ENCODE measurements at regions not wholly inside any gene's neighbourhood (a gene's known extent, or its start where the extent isn't known, plus 50 kb on each side); places are given as distances from the start of the nearest gene placed in this dataset.

- Mint-ChIP-seq H3K36me3 (ENCODE audit: insufficient read depth) (no peaks in the 10 kb centered on the region), H3K27ac (no peak overlapping the region), H3K27me3 (peaks cover 15% of the 10 kb centered on the region), H3K4me3 (ENCODE audit: low read depth) (no peak overlapping the region), H3K4me1 (ENCODE audit: low read depth) (no peaks in the 10 kb centered on the region), H3K9me3 (ENCODE audit: low read depth) (no peaks in the 10 kb centered on the region)
- TF ChIP-seq CTCF (IDR thresholded peaks at IDR 0.05; ENCODE audit: unreplicated experiment): no peak
- no peak for DNase-seq (ENCODE audit: low spot score, unreplicated experiment)
Observed at GRCh38 chr15:70557521-70558258, 205.7 kb downstream of the UACA start.

DNA sequence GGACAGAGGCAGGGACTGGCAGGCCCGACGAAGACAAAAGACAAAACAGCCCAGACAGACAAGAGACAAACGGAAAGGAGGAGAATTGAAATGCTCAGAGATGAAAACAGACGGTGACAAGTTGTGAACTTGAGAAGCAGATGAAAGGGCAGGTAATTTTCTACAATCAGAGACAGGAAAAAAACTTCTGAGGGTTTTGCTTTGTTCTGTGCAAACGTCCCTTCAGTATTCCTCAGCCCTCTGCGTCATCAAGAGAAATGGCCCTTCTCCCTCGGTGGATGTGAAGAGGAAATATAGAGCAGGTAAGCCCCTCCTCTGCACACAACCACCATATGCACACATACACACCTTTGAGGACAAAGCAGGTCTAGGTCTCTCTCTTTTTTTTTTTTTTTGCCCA lies 206.6 kb downstream of the UACA start:
- Mint-ChIP-seq H3K36me3 (ENCODE audit: insufficient read depth) (no peaks in the 10 kb centered on the region), H3K27ac (no peak overlapping the region), H3K4me3 (ENCODE audit: low read depth) (no peak overlapping the region), H3K9me3 (ENCODE audit: low read depth) (peaks cover 4% of the 10 kb centered on the region), H3K27me3 (peaks cover 14% of the 10 kb centered on the region), H3K4me1 (ENCODE audit: low read depth) (peaks cover 5% of the 10 kb centered on the region)
- no peak for TF ChIP-seq CTCF (IDR thresholded peaks at IDR 0.05; ENCODE audit: unreplicated experiment)
- no peak for DNase-seq (ENCODE audit: low spot score, unreplicated experiment)

DNA sequence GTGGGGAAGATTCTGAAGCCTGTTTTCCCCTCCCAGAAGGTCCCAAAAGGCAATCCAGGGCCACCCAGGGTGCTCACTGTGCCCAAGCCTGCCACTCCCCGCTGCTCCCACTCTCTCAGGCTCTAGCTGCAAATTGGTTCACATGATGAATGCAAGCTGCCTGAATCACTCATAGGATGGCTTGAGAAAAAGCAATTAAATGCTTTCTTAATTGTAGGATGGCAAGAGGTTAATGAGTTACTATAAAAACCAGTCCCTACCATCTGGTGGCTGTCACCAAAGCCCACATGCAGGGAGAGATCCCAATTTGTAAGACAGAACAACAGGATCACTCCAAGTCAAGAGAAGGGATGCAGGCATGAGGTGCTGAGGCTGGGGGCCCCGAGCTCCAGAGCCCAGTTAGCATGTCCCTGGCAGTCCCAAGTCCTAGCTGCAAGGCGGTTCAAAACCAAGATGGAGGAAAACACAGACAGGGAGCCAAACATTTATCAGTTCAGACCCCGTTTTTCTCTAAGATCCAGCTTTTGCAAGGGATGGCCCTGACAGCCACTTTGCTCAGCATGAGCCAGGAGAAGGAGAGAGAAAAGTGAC lies 207.1 kb downstream of the UACA start:
- Mint-ChIP-seq H3K27ac (no peak overlapping the region), H3K27me3 (peaks cover 10% of the 10 kb centered on the region), H3K9me3 (ENCODE audit: low read depth) (peaks cover 6% of the 10 kb centered on the region), H3K4me3 (ENCODE audit: low read depth) (no peak overlapping the region), H3K4me1 (ENCODE audit: low read depth) (peaks cover 6% of the 10 kb centered on the region), H3K36me3 (ENCODE audit: insufficient read depth) (no peaks in the 10 kb centered on the region)
- TF ChIP-seq CTCF (IDR thresholded peaks at IDR 0.05; ENCODE audit: unreplicated experiment): no peak
- DNase-seq (ENCODE audit: low spot score, unreplicated experiment): no peak

GRCh38 chr15:70555713-70556112 lies 207.6 kb downstream of the UACA start:
- Mint-ChIP-seq H3K27ac (no peak overlapping the region), H3K4me3 (ENCODE audit: low read depth) (no peak overlapping the region), H3K27me3 (peaks cover 9% of the 10 kb centered on the region), H3K36me3 (ENCODE audit: insufficient read depth) (no peaks in the 10 kb centered on the region), H3K9me3 (ENCODE audit: low read depth) (peaks cover 6% of the 10 kb centered on the region), H3K4me1 (ENCODE audit: low read depth) (peaks cover 6% of the 10 kb centered on the region)
- DNase-seq (ENCODE audit: low spot score, unreplicated experiment): no peak
- TF ChIP-seq CTCF (IDR thresholded peaks at IDR 0.05; ENCODE audit: unreplicated experiment): no peak

DNA sequence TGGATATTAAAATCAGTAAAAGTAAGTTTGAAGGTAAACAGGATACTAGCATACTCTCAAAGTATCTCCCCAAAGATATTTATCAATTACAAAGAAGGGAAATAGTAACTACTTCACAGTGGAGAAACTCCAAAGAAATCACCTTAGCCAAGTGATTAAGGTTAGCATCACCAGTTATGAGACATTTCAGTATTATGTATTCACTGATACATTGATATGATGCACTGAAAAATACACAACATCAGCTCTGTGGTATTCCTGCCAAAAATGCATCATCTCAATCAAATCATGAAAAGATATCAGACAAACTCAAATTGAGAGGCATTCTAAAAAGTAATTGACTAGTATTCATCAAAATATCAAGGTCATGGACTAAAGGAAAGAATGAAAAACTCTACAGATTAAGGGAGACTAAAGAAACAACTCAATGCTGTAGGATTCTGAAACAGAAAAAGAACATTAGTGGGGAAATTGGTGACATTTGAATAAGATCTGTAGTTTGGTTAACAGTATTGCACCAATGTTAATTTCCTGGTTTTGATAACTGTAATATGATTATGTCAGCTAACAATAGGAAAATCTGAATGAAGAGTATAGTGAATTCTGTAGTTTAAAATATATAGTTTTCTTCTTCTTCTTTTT lies 215.4 kb downstream of the UACA start:
- no peak for TF ChIP-seq CTCF (IDR thresholded peaks at IDR 0.05; ENCODE audit: unreplicated experiment)
- H3K9me3 Mint-ChIP-seq (ENCODE audit: low read depth): peaks cover 6% of the 10 kb centered on the region
- H3K36me3 Mint-ChIP-seq (ENCODE audit: insufficient read depth): no peaks in the 10 kb centered on the region
- no peak overlapping the region for H3K27ac Mint-ChIP-seq
- H3K4me3 Mint-ChIP-seq (ENCODE audit: low read depth): no peak overlapping the region
- DNase-seq (ENCODE audit: low spot score, unreplicated experiment): no peak
- peaks cover 6% of the 10 kb centered on the region for H3K4me1 Mint-ChIP-seq (ENCODE audit: low read depth)
- H3K27me3 Mint-ChIP-seq: peaks cover 14% of the 10 kb centered on the region

Data from progenitor cell of endocrine pancreas (in vitro differentiated cells).